ENCODE measurements at regions not wholly inside any gene's neighbourhood (a gene's known extent, or its start where the extent isn't known, plus 50 kb on each side); places are given as distances from the start of the nearest gene placed in this dataset.

- Histone ChIP-seq H3K27ac (ENCODE audit: extremely low read depth, low read depth, low read length) (no peak overlapping the region), H3K36me3 (ENCODE audit: control insufficient read depth in 2 of 2, insufficient read depth in 1 of 2, low read length in 2 of 2) (no peaks in the 10 kb centered on the region), H3K4me3 (ENCODE audit: low read depth, low read length) (no peak overlapping the region), H3K4me1 (ENCODE audit: control insufficient read depth, insufficient read depth, low read length) (no peaks in the 10 kb centered on the region), H3K9me3 (ENCODE audit: control insufficient read depth, insufficient read depth, low read depth, low read length) (no peaks in the 10 kb centered on the region)
- TF ChIP-seq ZNF140 (tag by site-specific recombination; IDR thresholded peaks at IDR 0.05) (no peak), ZNF747 (tag by site-specific recombination; IDR thresholded peaks at IDR 0.05) (no peak), EGR2 (tag by site-specific recombination; IDR thresholded peaks at IDR 0.05; ENCODE audit: low read depth) (no peak), ZNF391 (tag by site-specific recombination; IDR thresholded peaks at IDR 0.05; ENCODE audit: borderline replicate concordance, low read depth) (no peak), ZNF211 (tag by site-specific recombination; IDR thresholded peaks at IDR 0.05; ENCODE audit: low read depth) (no peak), MYNN (tag by site-specific recombination; IDR thresholded peaks at IDR 0.05; ENCODE audit: borderline replicate concordance) (no peak), ZNF19 (tag by site-specific recombination; IDR thresholded peaks at IDR 0.05; ENCODE audit: low read depth) (no peak), ZXDB (tag by site-specific recombination; IDR thresholded peaks at IDR 0.05) (no peak), ZNF473 (tag by site-specific recombination; IDR thresholded peaks at IDR 0.05) (no peak)
- ChIA-PET POLR2A (no interaction called here), CTCF (no interaction called here)
These were observed 1019.4 kb upstream of the CDH2 start for GRCh38 chr18:29196307-29196706.

- H3K27ac ChIP-seq (ENCODE audit: extremely low read depth, low read depth, low read length), result no peak overlapping the region
- no peak overlapping the region for H3K4me3 ChIP-seq (ENCODE audit: low read depth, low read length)
- no peak for TF ChIP-seq ZNF561 (tag by site-specific recombination; IDR thresholded peaks at IDR 0.05; ENCODE audit: borderline replicate concordance)
- TF ChIP-seq ZBTB1 (tag by site-specific recombination; IDR thresholded peaks at IDR 0.05), result no peak
- no peak for TF ChIP-seq KLF9 (tag by site-specific recombination; IDR thresholded peaks at IDR 0.05; ENCODE audit: low read depth)
- TF ChIP-seq ZNF792 (tag by site-specific recombination; IDR thresholded peaks at IDR 0.05), result no peak
- no peak for TF ChIP-seq ZNF133 (tag by site-specific recombination; IDR thresholded peaks at IDR 0.05)
- no peak for TF ChIP-seq ATF2 (tag by site-specific recombination; IDR thresholded peaks at IDR 0.05; ENCODE audit: low read depth)
- no peak for TF ChIP-seq ZSCAN30 (tag by site-specific recombination; IDR thresholded peaks at IDR 0.05)
- no peak for TF ChIP-seq KLF17 (tag by site-specific recombination; IDR thresholded peaks at IDR 0.05)
- H3K4me1 ChIP-seq (ENCODE audit: control insufficient read depth, insufficient read depth, low read length), result no peaks in the 10 kb centered on the region
- no peaks in the 10 kb centered on the region for H3K36me3 ChIP-seq (ENCODE audit: control insufficient read depth in 2 of 2, insufficient read depth in 1 of 2, low read length in 2 of 2)
- ChIA-PET CTCF (interaction anchor here (0.7 to 1.3 kb wide), 2 partner anchors 24 to 603 kb away, joined by 3 read pairs; no protein-coding TSS in a partner anchor), POLR2A (no interaction called here)
- no peaks in the 10 kb centered on the region for H3K9me3 ChIP-seq (ENCODE audit: control insufficient read depth, insufficient read depth, low read depth, low read length)
These were observed 1014.3 kb upstream of the CDH2 start for GRCh38 chr18:29191263-29191662.

- Histone ChIP-seq H3K4me3 (ENCODE audit: low read depth, low read length) (no peak overlapping the region), H3K27ac (ENCODE audit: extremely low read depth, low read depth, low read length) (no peak overlapping the region), H3K36me3 (ENCODE audit: control insufficient read depth in 2 of 2, insufficient read depth in 1 of 2, low read length in 2 of 2) (no peaks in the 10 kb centered on the region), H3K4me1 (ENCODE audit: control insufficient read depth, insufficient read depth, low read length) (no peaks in the 10 kb centered on the region), H3K9me3 (ENCODE audit: control insufficient read depth, insufficient read depth, low read depth, low read length) (no peaks in the 10 kb centered on the region)
- CTCF ChIA-PET, result interaction anchor here (0.7 kb wide), 1 partner anchor 302 kb away, joined by 3 read pairs; no protein-coding TSS in a partner anchor
- POLR2A ChIA-PET, result no interaction called here
- TF ChIP-seq ZNF174 (tag by site-specific recombination; IDR thresholded peaks at IDR 0.05) (no peak), WT1 (tag by site-specific recombination; IDR thresholded peaks at IDR 0.05) (no peak), SP7 (tag by site-specific recombination; IDR thresholded peaks at IDR 0.05) (no peak), MYNN (tag by site-specific recombination; IDR thresholded peaks at IDR 0.05; ENCODE audit: borderline replicate concordance) (no peak), ZNF571 (tag by site-specific recombination; IDR thresholded peaks at IDR 0.05) (no peak), ZNF24 (tag by site-specific recombination; IDR thresholded peaks at IDR 0.05) (no peak), ZNF521 (tag by site-specific recombination; IDR thresholded peaks at IDR 0.05) (no peak), ZNF654 (tag by site-specific recombination; IDR thresholded peaks at IDR 0.05; ENCODE audit: low read depth) (no peak), PRDM1 (tag by site-specific recombination; IDR thresholded peaks at IDR 0.05) (no peak), ZNF248 (tag by site-specific recombination; IDR thresholded peaks at IDR 0.05) (no peak), SALL2 (tag by site-specific recombination; IDR thresholded peaks at IDR 0.05; ENCODE audit: borderline replicate concordance) (no peak), ZNF529 (tag by site-specific recombination; IDR thresholded peaks at IDR 0.05; ENCODE audit: insufficient replicate concordance) (no peak), ZNF398 (tag by site-specific recombination; IDR thresholded peaks at IDR 0.05) (no peak), KLF8 (tag by site-specific recombination; IDR thresholded peaks at IDR 0.05) (no peak), ZEB2 (tag by site-specific recombination; IDR thresholded peaks at IDR 0.05) (no peak)
These were observed 1011.8 kb upstream of the CDH2 start for GRCh38 chr18:29188760-29189159.
